ENCODE measurements at regions not wholly inside any gene's neighbourhood (a gene's known extent, or its start where the extent isn't known, plus 50 kb on each side); places are given as distances from the start of the nearest gene placed in this dataset.

DNA sequence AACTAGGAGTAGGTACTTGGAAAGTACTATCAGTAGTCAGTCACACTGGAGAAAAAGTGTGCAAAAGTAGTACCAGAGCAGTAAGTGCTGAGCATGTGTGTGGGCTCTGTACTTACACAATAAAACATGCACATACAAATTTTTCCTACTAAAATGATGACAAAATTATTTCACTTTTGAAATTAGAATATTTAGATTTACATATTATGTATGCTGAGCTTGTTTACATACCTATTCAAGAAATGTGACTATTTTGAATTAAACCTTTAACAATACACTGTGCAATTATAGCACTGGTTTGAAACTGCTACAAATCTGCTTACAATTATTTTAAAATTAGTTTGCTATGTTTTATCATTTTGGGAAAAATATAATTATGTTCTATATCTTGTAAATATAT, 2781.6 kb upstream of the PCDH20 start:
- TF ChIP-seq CTCF (conservative IDR thresholded peaks at IDR 0.05) (no peak), ZFX (IDR thresholded peaks at IDR 0.05) (no peak)

Data from C4-2B (cell line).